Left lung (tissue), 4 donors: ENCODE measurements at regions not wholly inside any gene's neighbourhood (a gene's known extent, or its start where the extent isn't known, plus 50 kb on each side); places are given as distances from the start of the nearest gene placed in this dataset.

Experiments
- ATAC-seq: fragments of 200-7000 bp; cut with Tn5 transposase; one replicate; pipeline ENCODE4 v1.9.1; 2020; ENCODE audit warnings: moderate library complexity
- DNase-seq, 4 donors: peaks; one replicate each; pipeline ENCODE4 v3.0.0-alpha.2; 2013 to 2020
- H3K27ac ChIP-seq, 2 donors: fragments of 200-600 bp; sonication (generic) in 1 of 2; one replicate each; pipeline versions ENCODE4 v1.5.0 to v1.8.0; 2020 to 2021
- H3K27me3 ChIP-seq, 2 donors: fragments of 200-600 bp; sonication (generic) in 1 of 2; one replicate each; pipeline versions ENCODE4 v1.5.0 to v1.8.0; 2020 to 2021
- H3K36me3 ChIP-seq, 2 donors: fragments of 200-600 bp; sonication (generic) in 1 of 2; one replicate each; pipeline versions ENCODE4 v1.5.0 to v1.8.0; 2020 to 2021
- H3K4me1 ChIP-seq, 2 donors: fragments of 200-600 bp; one replicate each; pipeline ENCODE4 v1.8.0; 2021
- H3K4me3 ChIP-seq, 2 donors: fragments of 200-600 bp; sonication (generic) in 1 of 2; one replicate each; pipeline versions ENCODE4 v1.5.0 to v1.8.0; 2020 to 2021; ENCODE audit warnings: mild to moderate bottlenecking in 1 of 2
- H3K9me3 ChIP-seq, 2 donors: fragments of 200-600 bp; sonication (generic) in 1 of 2; one replicate each; pipeline versions ENCODE4 v1.5.0 to v1.8.0; 2020 to 2021
- CTCF ChIP-seq, 2 donors: fragments of 200-600 bp; sonication (generic) in 1 of 2; IDR thresholded peaks; one replicate each; pipeline versions ENCODE4 v1.5.0 to v1.8.0; 2021; ENCODE audit warnings: antibody characterized with exemption in 2 of 2
- intact Hi-C, 2 donors: fragments of 100-400 bp; cut with DNase I; formaldehyde crosslinking; loops; one replicate each; pipeline versions ENCODE4 v1.11.2 to v1.14.2; 2022
- donor health status: DM: no; HTN: yes; CAD: no.
- donor health status: DM: no; HTN: no; CAD: no.

DNA sequence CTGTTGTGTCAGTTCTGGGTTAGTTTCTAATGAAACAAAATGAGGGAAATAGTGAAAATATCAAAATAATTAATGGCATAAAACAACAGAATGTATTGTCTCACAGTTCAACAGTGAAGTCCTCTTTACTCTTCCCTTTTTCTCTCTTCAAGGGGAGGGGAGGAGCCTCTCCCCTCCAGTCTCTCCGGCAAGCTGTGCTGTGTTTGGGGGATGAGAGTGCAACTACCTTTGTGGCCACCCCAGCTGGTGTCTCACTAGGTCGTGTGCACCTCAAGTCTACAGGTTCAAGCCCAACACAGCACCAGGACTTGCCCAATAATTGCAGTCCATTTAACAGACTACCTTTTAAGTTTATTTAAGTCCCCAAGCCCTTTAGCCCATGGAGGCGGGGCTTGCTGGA, 271.7 kb upstream of the DOK6 start:
- no peaks in the 10 kb centered on the region for H3K4me1 ChIP-seq
- no peaks in the 10 kb centered on the region for H3K27me3 ChIP-seq
- H3K36me3 ChIP-seq: no peaks in the 10 kb centered on the region
- no peak for ATAC-seq
- intact Hi-C loops: no loop called here
- no peak overlapping the region for H3K27ac ChIP-seq
- H3K9me3 ChIP-seq: peaks cover 0 to 19% of the 10 kb centered on the region in 2 donors
- no peak for TF ChIP-seq CTCF (IDR thresholded peaks at IDR 0.05)
- no peak for DNase-seq
- no peak overlapping the region for H3K4me3 ChIP-seq

GRCh38 chr18:69138088-69138487, 262.6 kb upstream of the DOK6 start:
- no peak overlapping the region for H3K4me3 ChIP-seq
- no peaks in the 10 kb centered on the region for H3K27me3 ChIP-seq
- no peak for TF ChIP-seq CTCF (IDR thresholded peaks at IDR 0.05)
- no peaks in the 10 kb centered on the region for H3K36me3 ChIP-seq
- H3K4me1 ChIP-seq: no peaks in the 10 kb centered on the region
- H3K27ac ChIP-seq: no peak overlapping the region
- DNase-seq (no peak), ATAC-seq (no peak)
- H3K9me3 ChIP-seq: peaks cover 0 to 7% of the 10 kb centered on the region in 2 donors
- intact Hi-C loops: no loop called here

DNA sequence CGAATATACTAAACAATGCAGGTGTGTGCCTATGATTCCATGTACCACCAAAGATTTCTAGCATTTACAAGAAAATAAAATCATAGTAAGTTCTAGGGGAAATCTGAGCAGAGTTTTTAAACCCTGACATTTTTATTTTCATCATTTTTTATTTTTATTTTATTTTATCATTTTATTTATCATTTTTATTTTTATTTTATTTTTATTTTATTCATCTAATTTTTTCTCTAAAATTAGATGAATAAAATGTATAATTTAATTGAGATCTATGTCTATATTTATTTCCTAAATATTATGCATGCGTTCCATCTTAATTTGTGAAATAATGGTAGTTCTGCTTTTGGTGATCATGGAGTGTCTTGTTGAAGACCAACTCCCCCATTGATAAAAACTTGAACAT, 257.6 kb upstream of the DOK6 start:
- intact Hi-C loops: no loop called here
- H3K4me1 ChIP-seq: no peaks in the 10 kb centered on the region
- no peak for ATAC-seq

GRCh38 chr18:69152436-69152835, 248.3 kb upstream of the DOK6 start:
- intact Hi-C loops: no loop called here
- Histone ChIP-seq H3K4me3 (no peak overlapping the region), H3K36me3 (no peaks in the 10 kb centered on the region), H3K27me3 (no peaks in the 10 kb centered on the region), H3K4me1 (no peaks in the 10 kb centered on the region), H3K27ac (no peak overlapping the region), H3K9me3 (no peaks in the 10 kb centered on the region)
- DNase-seq (no peak), ATAC-seq (no peak)
- no peak for TF ChIP-seq CTCF (IDR thresholded peaks at IDR 0.05)

More for the DNA sequence above, 257.6 kb upstream of the DOK6 start:
- no peak for TF ChIP-seq CTCF (IDR thresholded peaks at IDR 0.05)
- Histone ChIP-seq H3K27ac (no peak overlapping the region), H3K9me3 (no peaks in the 10 kb centered on the region), H3K4me3 (no peak overlapping the region), H3K27me3 (no peaks in the 10 kb centered on the region), H3K36me3 (no peaks in the 10 kb centered on the region)
- no peak for DNase-seq

DNA sequence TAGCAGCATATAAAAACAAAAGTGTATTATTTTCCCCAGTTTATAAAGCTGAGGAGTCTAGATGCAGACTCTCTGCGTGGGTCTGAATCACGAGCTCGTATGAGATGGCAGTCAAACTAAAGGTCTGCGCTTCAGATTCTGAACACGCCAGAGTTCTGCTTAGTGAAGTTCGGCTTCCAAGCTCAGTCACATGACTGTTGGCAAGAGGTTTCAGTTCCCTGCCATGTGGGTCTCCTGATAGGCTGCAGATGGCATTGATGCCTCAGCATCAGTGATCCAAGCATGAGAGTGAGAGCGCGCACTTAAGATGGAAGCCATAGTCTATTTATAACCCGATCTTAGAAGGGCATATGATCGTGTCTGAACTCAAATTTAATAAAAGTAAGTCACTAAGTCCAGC, 242.8 kb upstream of the DOK6 start:
- intact Hi-C loops: no loop called here
- ATAC-seq (no peak), DNase-seq (no peak)
- TF ChIP-seq CTCF (IDR thresholded peaks at IDR 0.05): no peak
- no peaks in the 10 kb centered on the region for H3K27me3 ChIP-seq
- no peaks in the 10 kb centered on the region for H3K4me1 ChIP-seq
- no peaks in the 10 kb centered on the region for H3K9me3 ChIP-seq
- no peak overlapping the region for H3K27ac ChIP-seq
- no peak overlapping the region for H3K4me3 ChIP-seq
- no peaks in the 10 kb centered on the region for H3K36me3 ChIP-seq
